HG02970 (cell line): ENCODE measurements at regions not wholly inside any gene's neighbourhood (a gene's known extent, or its start where the extent isn't known, plus 50 kb on each side); places are given as distances from the start of the nearest gene placed in this dataset.
"Not testable (repeated sequence)": the region's sequence is repeated elsewhere in the genome, so short reads cannot be mapped to it uniquely, and the experiment has no call there.

ENCODE experiments used
- ATAC-seq: cut with Tn5 transposase; IDR thresholded peaks from one replicate; pipeline ENCODE4 v1.9.1; 2021; ENCODE audit warnings: mild to moderate bottlenecking, moderate library complexity, moderate number of reproducible peaks; ENCODE audit not compliant: unreplicated experiment, low FRiP score

GRCh38 chr5:108696951-108697715, 50.6 kb upstream of the FER start:
- ATAC-seq = no peak

GRCh38 chr5:108696407-108696806, 51.3 kb upstream of the FER start:
- no peak for ATAC-seq

DNA sequence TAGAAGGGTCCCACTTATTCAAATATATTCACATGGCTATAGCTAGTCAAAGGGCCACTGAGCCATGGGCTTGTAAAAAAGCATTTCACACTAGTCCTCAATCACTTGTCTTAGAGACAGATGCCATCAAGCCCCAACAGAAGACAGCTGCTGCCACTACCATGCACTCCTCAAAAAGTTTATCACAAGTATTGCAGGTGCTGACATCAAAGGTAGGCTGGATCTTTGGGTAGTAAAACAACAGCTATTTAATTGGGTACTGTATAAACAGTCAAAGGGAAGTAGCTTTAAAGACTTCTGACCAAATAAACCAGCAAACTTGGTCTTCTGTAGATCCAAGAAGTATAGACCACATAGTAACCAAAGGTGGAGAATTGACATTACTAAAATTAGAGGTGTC, 59.2 kb upstream of the FER start:
- no peak for ATAC-seq

- ATAC-seq = no peak
Observed at GRCh38 chr5:108687595-108688200, 60.0 kb upstream of the FER start.

- no peak for ATAC-seq
Observed at GRCh38 chr5:108686676-108687075, 61.0 kb upstream of the FER start.

- not testable (repeated sequence) for ATAC-seq
Observed at GRCh38 chr5:108685448-108686216, 62.1 kb upstream of the FER start.

GRCh38 chr5:108681079-108681921, 66.4 kb upstream of the FER start:
- ATAC-seq = no peak

DNA sequence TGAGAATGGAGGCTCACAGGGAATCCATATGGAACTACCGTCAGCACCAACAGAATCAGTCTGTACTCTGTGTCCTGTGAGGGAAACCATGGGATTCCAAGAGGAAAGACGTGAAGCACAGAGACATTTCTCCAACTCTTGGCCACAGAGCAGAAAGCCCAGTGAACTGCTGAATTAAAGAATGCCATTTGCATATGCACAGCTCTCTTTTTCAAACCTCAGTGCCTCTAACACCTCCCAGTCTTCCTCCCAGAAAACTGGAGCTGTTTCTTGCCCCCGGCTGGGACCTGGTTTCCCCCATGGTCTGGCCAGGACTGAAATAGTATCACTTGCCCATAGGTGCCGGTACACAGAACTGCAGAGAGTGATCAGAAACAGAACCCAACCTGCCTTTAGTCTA, 69.6 kb upstream of the FER start:
- no peak for ATAC-seq

- ATAC-seq = no peak
Observed at GRCh38 chr5:108675736-108676135, 72.0 kb upstream of the FER start.

- ATAC-seq = no peak
Observed at GRCh38 chr5:108672639-108673038, 75.1 kb upstream of the FER start.

- ATAC-seq = no peak
Observed at GRCh38 chr5:108670591-108671289, 77.0 kb upstream of the FER start.

DNA sequence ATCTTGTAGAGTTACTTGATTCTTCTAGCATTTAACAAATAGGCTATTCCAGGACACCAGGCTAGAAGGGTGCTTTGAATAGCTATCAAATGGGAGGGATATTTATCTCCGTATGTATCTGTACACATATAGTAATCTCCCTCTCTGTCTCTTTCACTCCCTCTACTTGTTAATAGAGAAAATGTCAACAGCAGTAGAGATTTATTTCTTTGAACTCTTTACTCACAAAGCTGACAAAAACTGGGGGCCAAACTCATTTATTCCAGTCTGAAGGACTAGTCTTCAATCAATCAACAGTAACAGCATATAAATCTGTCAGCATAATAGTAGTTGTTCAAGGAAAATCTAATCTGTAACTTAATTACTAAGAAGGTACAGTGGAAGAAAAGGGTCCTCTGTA, 78.2 kb upstream of the FER start:
- ATAC-seq = no peak

- no peak for ATAC-seq
Observed at GRCh38 chr5:108661590-108662219, 86.0 kb upstream of the FER start.

- ATAC-seq = no peak
Observed at GRCh38 chr5:108661024-108661423, 86.7 kb upstream of the FER start.

DNA sequence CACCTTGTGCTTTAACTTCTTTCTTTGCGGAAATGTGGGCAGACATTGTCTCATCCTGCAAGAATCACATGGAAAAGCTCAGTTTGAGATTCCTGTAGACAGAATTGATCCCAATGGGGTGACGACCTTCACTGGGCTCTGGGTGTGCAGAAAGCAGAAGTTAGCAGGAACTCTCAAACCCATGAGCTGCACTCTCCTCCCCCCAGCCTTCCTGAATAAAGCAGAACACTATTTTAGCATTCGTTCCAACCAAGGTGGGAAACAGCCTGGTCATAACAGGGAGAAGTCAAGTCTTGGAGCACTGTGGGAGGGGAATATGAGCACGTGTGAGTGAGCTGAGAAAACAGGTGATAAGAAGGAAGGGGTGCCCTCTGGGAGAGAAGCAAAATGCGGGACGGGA, 87.4 kb upstream of the FER start:
- no peak for ATAC-seq

GRCh38 chr5:108659531-108659930, 88.2 kb upstream of the FER start:
- ATAC-seq = no peak

DNA sequence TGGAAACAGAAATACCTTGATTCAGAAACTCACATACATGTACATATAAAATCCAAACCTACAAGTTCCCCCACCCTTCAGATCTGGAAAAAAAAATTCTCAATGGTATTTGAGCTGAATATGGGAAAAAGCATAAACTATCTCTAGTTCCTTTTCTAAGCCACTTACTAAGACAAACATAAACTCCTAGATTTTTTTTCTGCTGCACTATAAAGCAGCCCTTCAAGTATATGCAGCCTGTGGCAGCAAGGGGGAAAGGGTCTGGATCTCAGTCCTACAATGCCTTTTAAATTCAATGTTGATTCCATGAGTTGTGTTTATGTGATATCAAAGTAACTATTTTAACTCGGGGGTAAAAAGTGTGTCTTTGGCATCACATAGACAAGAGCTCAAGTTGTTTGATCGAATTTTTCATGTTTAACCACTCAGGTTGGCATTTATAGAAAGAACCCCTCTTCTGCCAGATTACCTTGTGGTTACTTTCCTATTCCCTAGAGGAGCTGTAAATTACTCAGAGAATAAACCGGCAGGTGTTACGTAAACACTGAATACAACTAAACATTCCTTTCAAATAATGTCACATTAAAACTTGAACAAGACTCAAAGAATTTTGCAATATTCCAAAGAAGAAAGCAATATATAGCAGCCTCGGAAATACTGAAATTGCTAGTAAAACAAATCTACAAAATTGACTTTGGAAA, 91.8 kb upstream of the FER start:
- ATAC-seq = no peak

GRCh38 chr5:108654051-108654450, 93.6 kb upstream of the FER start:
- ATAC-seq = no peak

DNA sequence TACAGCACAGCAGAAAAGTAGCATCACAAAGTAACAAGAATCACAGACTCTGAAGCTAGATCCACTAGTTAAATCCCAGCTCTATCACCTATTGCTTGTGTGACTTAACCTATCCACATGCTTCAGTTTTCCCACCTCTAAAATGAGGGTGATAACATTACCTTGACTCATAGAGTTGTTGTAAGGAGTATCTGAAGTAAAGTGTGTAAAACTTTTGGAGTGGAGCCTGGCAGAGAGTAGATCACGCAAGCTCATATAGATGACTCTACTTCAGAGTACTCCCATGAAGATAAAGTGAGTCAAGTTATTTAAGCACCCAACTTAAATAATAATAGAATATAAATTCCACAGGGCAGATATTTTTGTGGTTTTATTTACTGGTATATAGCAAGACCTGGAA, 94.5 kb upstream of the FER start:
- ATAC-seq = no peak
